HG02870 (cell line): ENCODE measurements at regions not wholly inside any gene's neighbourhood (a gene's known extent, or its start where the extent isn't known, plus 50 kb on each side); places are given as distances from the start of the nearest gene placed in this dataset.
"Not testable (repeated sequence)": the region's sequence is repeated elsewhere in the genome, so short reads cannot be mapped to it uniquely, and the experiment has no call there.

ENCODE experiments used
- ATAC-seq: cut with Tn5 transposase; IDR thresholded peaks from one replicate; pipeline ENCODE4 v1.9.1; 2021; ENCODE audit warnings: mild to moderate bottlenecking, moderate library complexity; ENCODE audit not compliant: unreplicated experiment

- no peak for ATAC-seq
Observed at GRCh38 chr6:103456652-103457051, 1403.1 kb downstream of the HACE1 start.

DNA sequence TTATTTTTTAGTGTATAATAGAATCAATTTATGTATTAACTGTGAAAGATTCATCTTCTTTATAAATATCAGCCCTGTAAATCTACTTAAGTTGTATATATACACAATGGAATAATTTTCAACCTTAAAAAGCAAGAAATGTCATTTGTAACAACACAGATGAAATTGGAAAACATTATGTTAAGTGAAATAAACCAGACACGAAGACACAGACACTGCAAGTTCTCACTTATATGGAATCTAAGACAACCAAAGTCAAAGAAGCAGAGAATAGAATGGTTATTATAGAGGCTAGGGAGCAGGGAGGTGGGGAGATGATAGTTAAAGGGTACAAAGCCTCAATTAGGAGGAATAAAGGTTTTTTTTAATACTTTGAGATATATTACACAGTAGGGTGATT lies 1404.4 kb downstream of the HACE1 start:
- ATAC-seq, result no peak

GRCh38 chr6:103409475-103409874 lies 1450.2 kb downstream of the HACE1 start:
- ATAC-seq, result no peak

GRCh38 chr6:103405321-103405720 lies 1454.4 kb downstream of the HACE1 start:
- no peak for ATAC-seq

GRCh38 chr6:103404799-103405198 lies 1454.9 kb downstream of the HACE1 start:
- no peak for ATAC-seq

- ATAC-seq, result no peak
Observed at GRCh38 chr6:103396768-103397167, 1463.0 kb downstream of the HACE1 start.

GRCh38 chr6:103379272-103379671 lies 1480.4 kb downstream of the HACE1 start:
- no peak for ATAC-seq

DNA sequence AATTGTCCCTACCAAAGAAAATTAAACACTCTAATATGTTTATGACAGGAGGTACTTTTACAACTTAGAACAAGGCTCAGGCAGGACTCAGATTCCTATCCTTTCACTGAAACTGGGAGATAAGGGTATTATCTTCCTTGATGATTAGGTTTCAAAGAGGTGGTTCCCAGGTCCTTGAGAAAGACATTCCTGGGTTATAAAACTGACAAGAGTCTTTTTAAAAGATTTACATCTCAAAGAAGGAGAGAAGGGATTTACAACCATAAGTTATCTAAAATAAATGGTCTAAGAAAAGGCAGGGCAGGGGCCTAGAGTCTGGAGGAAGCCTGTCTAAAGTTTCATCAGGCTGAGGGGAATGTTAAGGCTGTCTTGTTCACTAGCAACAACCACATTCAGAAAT lies 1492.5 kb downstream of the HACE1 start:
- ATAC-seq, result no peak

DNA sequence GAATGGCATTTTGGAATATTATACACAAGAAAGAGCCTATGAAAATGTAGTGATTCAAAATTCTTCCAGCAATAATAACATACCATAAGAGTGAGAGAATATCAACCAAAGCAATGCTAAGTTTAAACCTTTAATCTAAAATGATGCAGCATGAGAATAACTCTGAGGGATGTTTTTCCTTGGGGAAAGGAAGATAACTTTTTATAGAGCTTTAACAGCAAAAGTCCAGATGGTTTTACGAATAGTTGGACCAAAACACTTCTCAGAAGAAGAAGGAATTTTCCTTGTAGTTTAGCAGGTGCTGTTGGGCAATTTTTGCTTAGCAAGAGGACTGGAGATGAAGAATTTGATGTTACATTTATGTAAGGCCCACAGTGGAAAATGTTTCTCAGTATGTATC lies 1503.2 kb downstream of the HACE1 start:
- no peak for ATAC-seq

- ATAC-seq, result no peak
Observed at GRCh38 chr6:103344554-103345163, 1515.1 kb downstream of the HACE1 start.

DNA sequence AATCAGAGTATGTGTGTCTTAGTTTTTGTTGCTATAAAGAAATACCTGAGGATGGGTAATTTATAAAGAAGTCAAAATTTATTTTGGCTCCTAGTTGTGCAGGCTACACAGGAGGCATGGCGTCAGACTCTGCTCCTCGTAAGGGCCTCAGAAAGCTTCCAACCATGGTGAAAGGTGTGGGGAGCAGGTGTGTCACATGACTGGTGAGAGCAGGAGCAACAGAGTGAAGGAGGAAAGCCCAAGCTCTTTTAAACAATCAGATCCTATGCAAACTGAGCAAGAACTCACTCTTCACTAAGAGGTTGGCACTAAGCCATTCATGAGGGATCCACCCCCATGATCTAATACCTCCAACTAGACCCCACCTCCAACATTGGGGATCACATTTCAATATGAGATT lies 1524.3 kb downstream of the HACE1 start:
- no peak for ATAC-seq

DNA sequence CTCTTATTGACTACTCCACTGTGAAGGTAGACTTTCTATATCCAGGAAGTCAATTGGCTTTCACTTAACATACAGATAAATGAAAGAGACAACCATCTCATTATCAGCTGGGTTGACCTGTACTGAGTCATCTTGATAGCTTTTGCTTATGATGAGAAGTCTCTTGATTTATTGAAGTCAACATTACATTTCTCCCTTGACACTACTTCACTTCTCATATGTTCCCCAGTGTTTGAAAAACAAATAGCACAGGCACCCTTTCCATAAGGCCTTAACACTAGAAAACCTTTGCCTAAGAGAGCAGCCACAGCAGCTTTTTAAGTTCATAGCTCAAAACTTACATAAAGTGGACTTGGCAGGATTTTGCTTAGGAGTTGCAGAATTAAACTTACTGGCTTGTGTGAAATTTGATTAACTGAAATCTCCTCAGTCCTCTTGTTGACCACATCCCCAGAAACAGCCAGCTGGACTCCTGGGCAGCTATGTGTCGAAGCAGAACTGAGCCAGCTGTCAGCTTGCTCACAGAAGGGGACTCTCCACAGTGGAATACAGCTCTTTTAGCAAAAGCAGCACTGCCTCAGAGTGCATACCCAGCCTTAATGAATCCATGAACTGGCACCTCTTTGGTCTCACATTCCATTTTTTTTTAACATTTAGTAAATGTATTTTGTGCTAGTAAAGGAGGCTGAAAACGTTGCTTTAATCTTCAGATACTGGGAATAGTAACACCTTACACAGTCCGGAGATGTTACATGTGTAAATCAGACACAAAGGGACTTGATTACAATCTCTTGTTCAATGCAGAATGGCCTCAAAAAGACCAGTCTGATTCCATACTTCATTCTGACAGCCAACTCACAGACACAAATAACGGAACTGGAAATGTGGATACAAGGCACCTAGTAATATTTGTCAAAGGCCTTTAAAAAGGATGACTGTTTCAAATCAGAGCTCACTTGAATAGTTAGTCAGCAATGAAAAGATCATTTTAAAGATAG lies 1532.7 kb downstream of the HACE1 start:
- no peak for ATAC-seq

- no peak for ATAC-seq
Observed at GRCh38 chr6:103313432-103313831, 1546.3 kb downstream of the HACE1 start.

- not testable (repeated sequence) for ATAC-seq
Observed at GRCh38 chr6:103294376-103294775, 1565.3 kb downstream of the HACE1 start.

GRCh38 chr6:103284835-103285234 lies 1574.9 kb downstream of the HACE1 start:
- no peak for ATAC-seq

- no peak for ATAC-seq
Observed at GRCh38 chr6:103280417-103280816, 1579.3 kb downstream of the HACE1 start.

- no peak for ATAC-seq
Observed at GRCh38 chr6:103277936-103278335, 1581.8 kb downstream of the HACE1 start.

DNA sequence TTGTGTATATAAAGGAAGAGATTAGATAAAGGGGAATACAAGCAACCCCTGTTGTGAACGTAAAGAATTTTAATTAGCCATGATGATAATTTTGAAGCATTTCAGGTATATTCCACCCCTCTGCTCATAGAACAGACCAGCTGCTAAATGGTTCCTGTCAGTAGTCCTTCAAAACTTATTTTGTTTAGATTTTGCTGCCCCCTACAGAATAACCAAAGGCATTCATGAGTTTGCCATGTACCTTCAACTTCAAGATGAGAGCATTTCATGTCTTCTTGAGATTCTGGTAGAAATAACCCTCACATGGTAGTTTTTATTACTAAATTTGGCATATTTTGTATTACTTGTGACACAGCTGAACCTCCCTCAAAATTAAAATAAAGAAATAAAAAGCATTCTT lies 1586.7 kb downstream of the HACE1 start:
- ATAC-seq, result no peak

DNA sequence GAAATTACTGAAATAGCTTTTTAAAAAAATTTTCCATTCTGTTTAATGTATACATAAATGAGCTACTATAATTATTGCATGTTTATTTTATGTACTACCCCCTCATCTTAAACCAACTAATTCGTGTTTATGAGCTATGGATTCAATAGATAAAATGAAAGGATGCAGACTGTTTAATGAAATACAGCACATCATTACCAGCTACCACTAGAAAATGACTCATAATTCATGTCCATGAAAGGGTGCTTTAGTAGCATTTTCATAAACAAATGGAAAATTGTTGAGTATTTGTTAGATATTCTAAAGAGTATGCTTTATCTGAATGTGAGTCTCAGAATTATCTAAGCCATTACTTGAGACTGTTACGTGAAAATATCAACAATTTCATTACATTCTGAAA lies 1590.1 kb downstream of the HACE1 start:
- ATAC-seq, result no peak

- ATAC-seq, result no peak
Observed at GRCh38 chr6:103268335-103268734, 1591.4 kb downstream of the HACE1 start.

DNA sequence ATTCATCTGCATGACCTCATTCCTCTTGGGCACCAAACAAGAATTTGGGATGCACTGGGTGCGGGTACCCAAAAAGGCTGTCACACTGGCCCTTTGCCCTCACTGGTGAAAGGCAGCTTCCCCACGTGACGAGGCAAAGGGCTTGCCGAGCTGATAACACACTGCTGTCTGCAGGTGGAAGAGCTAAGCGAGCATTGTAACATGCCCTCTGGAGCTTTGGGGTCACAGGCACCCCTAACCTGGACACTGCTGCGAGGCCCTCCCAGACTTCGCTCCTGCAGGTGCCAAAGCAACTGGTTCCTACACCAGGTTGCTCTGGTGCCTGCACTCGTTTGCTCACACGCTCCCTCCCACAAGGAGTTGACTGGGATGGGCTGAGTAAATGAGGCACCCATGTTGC lies 1595.7 kb downstream of the HACE1 start:
- ATAC-seq, result no peak

GRCh38 chr6:103255132-103255531 lies 1604.6 kb downstream of the HACE1 start:
- ATAC-seq, result no peak
